ENCODE measurements at regions not wholly inside any gene's neighbourhood (a gene's known extent, or its start where the extent isn't known, plus 50 kb on each side); places are given as distances from the start of the nearest gene placed in this dataset.

DNA sequence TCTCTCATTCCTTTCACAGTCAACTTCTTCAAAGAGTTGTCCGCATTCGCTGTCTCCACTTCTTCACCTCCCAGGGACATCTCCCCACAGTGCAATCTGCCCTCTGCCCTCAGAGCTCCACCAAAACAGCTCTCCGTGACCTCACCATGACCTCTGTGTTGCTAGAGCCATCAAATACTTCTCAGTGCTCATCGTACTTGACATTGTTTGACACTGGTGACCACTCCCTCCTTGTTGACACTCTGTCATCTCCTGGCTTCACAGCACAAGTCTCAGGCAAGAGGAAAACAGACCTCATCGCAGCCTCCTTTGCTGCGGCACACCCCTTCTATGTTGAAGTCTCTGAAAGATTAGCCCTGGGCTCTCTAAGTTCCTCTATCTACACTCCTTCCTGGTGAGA lies 90.5 kb upstream of the CCDC160 start:
- no peak for TF ChIP-seq CTCF (IDR thresholded peaks at IDR 0.05)
- Histone ChIP-seq H3K27me3 (no peaks in the 10 kb centered on the region), H3K4me3 (no peak overlapping the region), H3K27ac (no peak overlapping the region), H3K9me3 (no peaks in the 10 kb centered on the region), H3K36me3 (no peaks in the 10 kb centered on the region), H3K4me1 (no peaks in the 10 kb centered on the region)
- DNase-seq (no peak), ATAC-seq (no peak)
- intact Hi-C loops (cut with DNase I) = no loop called here

DNA sequence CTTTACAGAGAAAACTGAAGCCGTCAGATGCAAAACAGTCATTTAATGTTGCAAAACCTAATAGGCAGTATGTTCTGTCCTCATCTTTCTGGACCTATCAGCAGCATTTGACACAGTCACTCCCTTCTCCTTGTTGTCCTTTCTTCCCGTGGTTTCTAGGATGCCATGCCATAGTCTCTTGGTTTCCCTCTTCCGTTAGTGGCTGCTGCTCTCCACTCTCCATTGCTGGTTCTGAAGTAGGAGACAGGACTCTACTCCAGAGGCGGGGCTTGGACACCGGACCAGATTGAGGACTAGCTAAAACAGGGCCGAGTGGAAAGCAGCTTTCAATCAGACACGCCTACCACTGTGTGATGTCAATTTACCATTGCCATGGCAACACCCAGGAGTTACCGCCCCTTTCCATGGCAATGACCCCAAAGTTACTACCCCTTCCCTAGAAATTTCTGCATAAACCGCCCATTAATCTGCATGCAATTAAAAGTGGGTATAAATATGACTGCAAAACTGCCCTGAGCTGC lies 88.8 kb upstream of the CCDC160 start:
- peak in 1 of 4 donors; percentile 40 for DNase-seq
- no peak for ATAC-seq
- Histone ChIP-seq H3K27ac (no peak overlapping the region), H3K27me3 (no peaks in the 10 kb centered on the region), H3K4me1 (no peaks in the 10 kb centered on the region), H3K36me3 (no peaks in the 10 kb centered on the region), H3K4me3 (no peak overlapping the region), H3K9me3 (no peaks in the 10 kb centered on the region)
- intact Hi-C loops (cut with DNase I) = no loop called here
- no peak for TF ChIP-seq CTCF (IDR thresholded peaks at IDR 0.05)

GRCh38 chrX:134158821-134159512 lies 78.0 kb upstream of the CCDC160 start:
- no peak for TF ChIP-seq CTCF (IDR thresholded peaks at IDR 0.05)
- Histone ChIP-seq H3K4me1 (no peaks in the 10 kb centered on the region), H3K9me3 (no peaks in the 10 kb centered on the region), H3K4me3 (no peak overlapping the region), H3K27ac (no peak overlapping the region), H3K36me3 (no peaks in the 10 kb centered on the region), H3K27me3 (no peaks in the 10 kb centered on the region)
- intact Hi-C loops (cut with DNase I) = no loop called here
- ATAC-seq (no peak), DNase-seq (no peak)

GRCh38 chrX:134161162-134161561 lies 75.8 kb upstream of the CCDC160 start:
- no peak overlapping the region for H3K4me3 ChIP-seq
- H3K36me3 ChIP-seq = no peaks in the 10 kb centered on the region
- intact Hi-C loops (cut with DNase I) = no loop called here
- peaks cover 0 to 4% of the 10 kb centered on the region in 2 donors for H3K27me3 ChIP-seq
- no peak overlapping the region for H3K27ac ChIP-seq
- no peak for TF ChIP-seq CTCF (IDR thresholded peaks at IDR 0.05)
- no peaks in the 10 kb centered on the region for H3K9me3 ChIP-seq
- ATAC-seq (no peak), DNase-seq (no peak)
- no peaks in the 10 kb centered on the region for H3K4me1 ChIP-seq

- no peak for DNase-seq
- Histone ChIP-seq H3K27me3 (peaks cover 0 to 4% of the 10 kb centered on the region in 2 donors), H3K4me1 (no peaks in the 10 kb centered on the region), H3K27ac (no peak overlapping the region), H3K4me3 (no peak overlapping the region), H3K9me3 (no peaks in the 10 kb centered on the region), H3K36me3 (no peaks in the 10 kb centered on the region)
- no peak for TF ChIP-seq CTCF (IDR thresholded peaks at IDR 0.05)
- intact Hi-C loops (cut with DNase I) = no loop called here
- ATAC-seq = no peak
These were observed 75.0 kb upstream of the CCDC160 start for GRCh38 chrX:134162032-134162431.

All from left lung (tissue), 4 donors.